HFFc6 (cell line): ENCODE measurements at regions not wholly inside any gene's neighbourhood (a gene's known extent, or its start where the extent isn't known, plus 50 kb on each side); places are given as distances from the start of the nearest gene placed in this dataset.

Source experiments
- DNase-seq: peaks from one replicate; pipeline ENCODE4 v3.0.0-alpha.2; 2018
- H3K27ac Mint-ChIP-seq: 2 replicates; pipeline ENCODE4 v1.8.0; 2020; ENCODE audit warnings: mild to moderate bottlenecking, mixed read lengths
- H3K27me3 Mint-ChIP-seq: 2 replicates; pipeline ENCODE4 v1.8.0; 2021; ENCODE audit warnings: mild to moderate bottlenecking, moderate library complexity, mixed read lengths; ENCODE audit not compliant: insufficient read depth
- H3K36me3 Mint-ChIP-seq: 2 replicates; pipeline ENCODE4 v1.8.0; 2021; ENCODE audit warnings: low read depth, mixed read lengths
- H3K4me1 Mint-ChIP-seq: 2 replicates; pipeline ENCODE4 v1.8.0; 2020; ENCODE audit warnings: low read depth, mixed read lengths
- H3K4me3 Mint-ChIP-seq: 2 replicates; pipeline ENCODE4 v1.8.0; 2020; ENCODE audit warnings: mild to moderate bottlenecking, moderate library complexity, mixed read lengths
- H3K9me3 Mint-ChIP-seq: 2 replicates; pipeline ENCODE4 v1.8.0; 2020; ENCODE audit warnings: mild to moderate bottlenecking, mixed read lengths
- CTCF ChIP-seq: fragments of 200-600 bp; sonication (generic); IDR thresholded peaks from 2 replicates; pipeline ENCODE4 v1.5.0; 2021; ENCODE audit warnings: antibody characterized with exemption, mild to moderate bottlenecking

DNA sequence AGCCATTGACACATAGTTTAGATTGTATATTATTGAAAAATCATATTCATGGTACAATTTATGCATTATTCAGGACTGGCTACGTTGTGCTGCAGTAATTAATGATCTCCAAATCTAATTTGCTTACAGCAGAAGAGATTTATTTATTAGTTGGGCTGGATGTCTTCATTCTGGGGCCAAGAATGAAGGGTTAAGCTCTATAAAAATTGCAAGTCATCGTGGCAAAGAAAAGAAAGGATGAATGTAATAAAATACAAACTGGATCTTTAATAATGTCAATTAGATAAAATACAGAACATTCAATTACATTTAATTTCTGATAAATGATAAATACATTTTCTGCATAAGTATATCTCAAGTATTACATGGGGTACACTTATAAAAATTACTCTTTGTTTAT lies 151.8 kb upstream of the ANO5 start:
- H3K36me3 Mint-ChIP-seq, result no peaks in the 10 kb centered on the region
- no peak overlapping the region for H3K4me3 Mint-ChIP-seq
- H3K27me3 Mint-ChIP-seq, result no peaks in the 10 kb centered on the region
- no peaks in the 10 kb centered on the region for H3K4me1 Mint-ChIP-seq
- peaks cover 57% of the 10 kb centered on the region for H3K9me3 Mint-ChIP-seq
- H3K27ac Mint-ChIP-seq, result no peak overlapping the region
- no peak for DNase-seq
- TF ChIP-seq CTCF, result no peak

DNA sequence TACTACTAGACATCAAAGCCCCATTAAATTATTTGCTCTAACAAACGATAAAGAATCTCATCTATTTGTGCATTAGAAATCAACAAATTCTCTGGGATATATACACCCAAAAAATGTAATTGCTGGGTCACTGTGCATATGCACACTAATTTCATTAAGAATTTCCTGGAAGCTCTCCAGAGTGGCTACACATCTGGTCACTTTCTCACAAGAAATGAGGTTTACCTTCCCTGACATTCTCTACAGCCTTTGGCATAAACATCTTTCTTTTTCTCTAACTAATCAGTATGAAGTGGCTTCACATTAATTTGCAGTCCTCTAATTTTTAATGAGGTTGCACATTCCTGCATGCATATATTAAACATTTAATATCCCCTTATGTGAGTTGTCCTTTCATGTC lies 150.8 kb upstream of the ANO5 start:
- peaks cover 54% of the 10 kb centered on the region for H3K9me3 Mint-ChIP-seq
- H3K4me1 Mint-ChIP-seq, result no peaks in the 10 kb centered on the region
- no peak overlapping the region for H3K4me3 Mint-ChIP-seq
- H3K36me3 Mint-ChIP-seq, result no peaks in the 10 kb centered on the region
- TF ChIP-seq CTCF, result no peak
- no peaks in the 10 kb centered on the region for H3K27me3 Mint-ChIP-seq
- DNase-seq, result no peak
- H3K27ac Mint-ChIP-seq, result no peak overlapping the region

- no peak for DNase-seq
- H3K4me1 Mint-ChIP-seq, result no peaks in the 10 kb centered on the region
- no peak overlapping the region for H3K27ac Mint-ChIP-seq
- H3K4me3 Mint-ChIP-seq, result no peak overlapping the region
- TF ChIP-seq CTCF, result no peak
- H3K27me3 Mint-ChIP-seq, result no peaks in the 10 kb centered on the region
- peaks cover 57% of the 10 kb centered on the region for H3K9me3 Mint-ChIP-seq
- no peaks in the 10 kb centered on the region for H3K36me3 Mint-ChIP-seq
These were observed 148.8 kb upstream of the ANO5 start for GRCh38 chr11:22044126-22044525.

DNA sequence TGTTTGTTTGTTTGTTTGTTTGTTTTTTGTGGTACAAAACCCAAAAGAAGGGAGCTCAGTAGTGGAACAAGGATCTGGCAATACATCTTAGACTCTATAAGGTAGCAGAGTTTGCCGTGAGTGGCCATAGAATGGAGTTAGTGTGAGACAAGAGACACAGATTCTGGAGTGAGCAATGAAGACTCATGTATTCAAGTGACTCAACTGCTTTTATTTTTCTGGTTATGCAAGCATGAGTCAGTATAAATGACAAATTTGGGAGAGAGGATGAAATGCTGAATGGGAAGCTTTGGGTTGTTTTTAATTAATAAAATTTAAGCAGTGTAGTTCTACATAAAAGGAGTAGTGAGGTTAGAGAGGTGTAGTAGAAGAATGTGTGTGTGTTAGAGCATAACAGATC lies 143.6 kb upstream of the ANO5 start:
- Mint-ChIP-seq H3K4me3 (no peak overlapping the region), H3K27me3 (no peaks in the 10 kb centered on the region), H3K36me3 (no peaks in the 10 kb centered on the region), H3K9me3 (peaks cover 62% of the 10 kb centered on the region), H3K4me1 (no peaks in the 10 kb centered on the region), H3K27ac (no peak overlapping the region)
- DNase-seq, result no peak
- TF ChIP-seq CTCF, result no peak

DNA sequence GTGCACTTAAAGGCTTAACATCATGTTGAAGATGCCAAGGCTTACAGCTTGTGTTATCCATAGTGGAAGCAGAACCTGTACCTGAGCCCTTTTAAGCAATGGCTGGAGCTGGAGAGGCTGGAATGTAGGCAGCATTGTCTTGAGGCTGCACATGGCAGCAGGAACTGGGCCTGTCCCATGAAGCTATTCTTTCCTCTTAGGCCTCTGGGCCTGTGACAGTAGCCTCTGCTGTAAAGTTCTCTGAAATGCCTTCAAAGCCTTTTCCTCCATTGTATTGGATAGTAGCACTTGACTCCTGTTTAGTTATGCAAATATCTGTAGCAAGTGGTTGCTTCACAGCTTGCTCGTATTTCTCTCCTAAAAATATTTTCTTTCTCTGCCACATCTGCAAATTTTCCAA lies 127.4 kb upstream of the ANO5 start:
- Mint-ChIP-seq H3K4me1 (no peaks in the 10 kb centered on the region), H3K36me3 (no peaks in the 10 kb centered on the region), H3K27ac (no peak overlapping the region), H3K4me3 (no peak overlapping the region), H3K9me3 (peaks cover 64% of the 10 kb centered on the region), H3K27me3 (no peaks in the 10 kb centered on the region; the same call in 1 of the 2 replicates)
- no peak for DNase-seq
- TF ChIP-seq CTCF, result no peak

DNA sequence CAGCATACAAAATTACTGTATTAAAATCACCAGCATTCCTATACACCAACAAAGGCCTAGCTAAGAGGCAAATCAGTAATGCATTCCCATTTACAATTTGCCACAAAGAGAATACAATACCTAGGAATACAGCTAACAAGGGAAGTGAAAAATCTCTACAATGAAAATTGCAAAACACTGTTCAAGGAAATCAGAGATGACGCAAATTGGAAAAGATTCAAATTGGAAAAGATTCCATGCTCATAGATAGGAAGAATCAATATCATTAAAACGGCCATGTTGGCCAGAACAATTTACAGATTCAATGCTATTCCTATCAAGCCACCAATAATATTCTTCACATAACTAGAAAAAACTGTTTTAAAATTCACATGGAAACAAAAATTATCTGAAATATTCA lies 123.0 kb upstream of the ANO5 start:
- no peak for TF ChIP-seq CTCF
- DNase-seq, result no peak
- Mint-ChIP-seq H3K36me3 (no peaks in the 10 kb centered on the region), H3K4me3 (no peak overlapping the region), H3K27ac (no peak overlapping the region), H3K9me3 (peaks cover 72% of the 10 kb centered on the region), H3K4me1 (no peaks in the 10 kb centered on the region), H3K27me3 (no peaks in the 10 kb centered on the region)
